Left ventricle myocardium inferior (tissue), 1 donor: ENCODE measurements at regions not wholly inside any gene's neighbourhood (a gene's known extent, or its start where the extent isn't known, plus 50 kb on each side); places are given as distances from the start of the nearest gene placed in this dataset.
A peak's percentile ranks its signal among the peaks of the same experiment; 100 is the strongest.

Experiments
- DNase-seq: peaks from one replicate; pipeline ENCODE4 v3.0.0-alpha.2; 2020
- H3K27ac ChIP-seq: fragments of 200-600 bp; replicated peaks from 2 replicates; pipeline ENCODE4 v1.8.0; 2021
- H3K27me3 ChIP-seq: fragments of 200-600 bp; 2 replicates; pipeline ENCODE4 v1.8.0; 2021; ENCODE audit warnings: low read depth
- H3K36me3 ChIP-seq: fragments of 200-600 bp; 2 replicates; pipeline ENCODE4 v1.8.0; 2021
- H3K4me1 ChIP-seq: fragments of 200-600 bp; 2 replicates; pipeline ENCODE4 v1.8.0; 2021
- H3K4me3 ChIP-seq: fragments of 200-600 bp; 2 replicates; pipeline ENCODE4 v1.8.0; 2021; ENCODE audit warnings: mild to moderate bottlenecking, moderate library complexity
- H3K9me3 ChIP-seq: fragments of 200-600 bp; replicated peaks from 2 replicates; pipeline ENCODE4 v1.8.0; 2021
- CTCF ChIP-seq: fragments of 200-600 bp; IDR thresholded peaks from 2 replicates; pipeline ENCODE4 v1.8.0; 2021; ENCODE audit warnings: antibody characterized with exemption, mild to moderate bottlenecking, borderline replicate concordance
- intact Hi-C: fragments of 100-400 bp; cut with micrococcal nuclease; formaldehyde crosslinking; loops from one replicate; pipeline ENCODE4 v1.11.0; 2022
- donor health status: DM: no; HTN: yes; CAD: no; lungs with severe emphysema.

- Histone ChIP-seq H3K4me3 (no peak overlapping the region), H3K36me3 (no peaks in the 10 kb centered on the region), H3K27me3 (no peaks in the 10 kb centered on the region), H3K4me1 (no peaks in the 10 kb centered on the region), H3K27ac (no peak overlapping the region), H3K9me3 (no peaks in the 10 kb centered on the region)
- TF ChIP-seq CTCF = no peak
- no peak for DNase-seq
- intact Hi-C loops = no loop called here
Observed at GRCh38 chr6:145036236-145036635, 699.1 kb downstream of the EPM2A start.

GRCh38 chr6:145036848-145037567, 698.3 kb downstream of the EPM2A start:
- Histone ChIP-seq H3K27ac (no peak overlapping the region), H3K9me3 (no peaks in the 10 kb centered on the region), H3K36me3 (no peaks in the 10 kb centered on the region), H3K4me3 (no peak overlapping the region), H3K4me1 (no peaks in the 10 kb centered on the region), H3K27me3 (no peaks in the 10 kb centered on the region)
- TF ChIP-seq CTCF = no peak
- intact Hi-C loops = no loop called here
- no peak for DNase-seq

GRCh38 chr6:145042559-145042958, 692.8 kb downstream of the EPM2A start:
- H3K27ac ChIP-seq = no peak overlapping the region
- H3K27me3 ChIP-seq = no peaks in the 10 kb centered on the region
- H3K4me3 ChIP-seq = no peak overlapping the region
- intact Hi-C loops = no loop called here
- H3K36me3 ChIP-seq = no peaks in the 10 kb centered on the region
- TF ChIP-seq CTCF = no peak
- no peak for DNase-seq
- peaks cover 13% of the 10 kb centered on the region for H3K4me1 ChIP-seq
- H3K9me3 ChIP-seq = no peaks in the 10 kb centered on the region

- Histone ChIP-seq H3K9me3 (no peaks in the 10 kb centered on the region), H3K4me1 (peaks cover 13% of the 10 kb centered on the region), H3K4me3 (no peak overlapping the region), H3K36me3 (no peaks in the 10 kb centered on the region), H3K27ac (peak overlapping the region; percentile 54), H3K27me3 (no peaks in the 10 kb centered on the region)
- DNase-seq = no peak
- intact Hi-C loops = no loop called here
- no peak for TF ChIP-seq CTCF
Observed at GRCh38 chr6:145043926-145044500, 691.3 kb downstream of the EPM2A start.

GRCh38 chr6:145044641-145045246, 690.6 kb downstream of the EPM2A start:
- Histone ChIP-seq H3K27me3 (no peaks in the 10 kb centered on the region), H3K9me3 (no peaks in the 10 kb centered on the region), H3K27ac (peak overlapping the region; percentile 54), H3K4me1 (peaks cover 13% of the 10 kb centered on the region), H3K36me3 (no peaks in the 10 kb centered on the region), H3K4me3 (no peak overlapping the region)
- no peak for DNase-seq
- intact Hi-C loops = no loop called here
- no peak for TF ChIP-seq CTCF
